Body of pancreas (tissue), 4 donors: ENCODE measurements at regions not wholly inside any gene's neighbourhood (a gene's known extent, or its start where the extent isn't known, plus 50 kb on each side); places are given as distances from the start of the nearest gene placed in this dataset.

ENCODE experiments used
- POLR2A ChIP-seq, 3 donors: fragments of 450-650 bp; IDR thresholded peaks; one replicate each; pipeline ENCODE4 v1.6.1; 2016; ENCODE audit warnings: antibody characterized with exemption in 3 of 3, mild to moderate bottlenecking in 2 of 3
- TF ChIP-seq, protein P1 (sequence below), 7 experiments: fragments of 450-650 bp in 4 of 7; fragments of 200-600 bp in 3 of 7; sonication (generic) in 3 of 7; IDR thresholded peaks; one replicate each; pipeline ENCODE4 v1.5.1; 2016 to 2019; ENCODE audit warnings: antibody characterized with exemption in 7 of 7

DNA sequence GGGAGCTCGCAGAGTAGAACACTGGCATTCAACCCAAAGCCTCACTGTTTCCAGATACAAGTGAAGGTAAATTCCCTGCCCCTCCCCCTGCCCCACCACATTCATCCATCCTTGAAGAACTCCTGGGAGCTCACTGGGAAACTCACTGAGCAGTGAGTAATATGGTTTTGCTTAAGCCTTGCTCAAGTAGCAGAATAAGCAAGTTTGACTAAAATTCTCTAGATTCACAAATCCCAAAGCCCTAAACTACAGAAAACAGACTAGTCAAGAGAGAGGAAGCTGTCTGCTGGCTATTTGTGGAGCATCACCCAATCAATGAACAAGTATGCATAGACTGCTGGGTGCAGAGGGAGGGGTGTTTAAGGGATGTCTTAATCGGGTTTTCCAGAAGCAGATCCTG, 82.1 kb downstream of the UNC5CL start:
- TF ChIP-seq, protein P1, sequence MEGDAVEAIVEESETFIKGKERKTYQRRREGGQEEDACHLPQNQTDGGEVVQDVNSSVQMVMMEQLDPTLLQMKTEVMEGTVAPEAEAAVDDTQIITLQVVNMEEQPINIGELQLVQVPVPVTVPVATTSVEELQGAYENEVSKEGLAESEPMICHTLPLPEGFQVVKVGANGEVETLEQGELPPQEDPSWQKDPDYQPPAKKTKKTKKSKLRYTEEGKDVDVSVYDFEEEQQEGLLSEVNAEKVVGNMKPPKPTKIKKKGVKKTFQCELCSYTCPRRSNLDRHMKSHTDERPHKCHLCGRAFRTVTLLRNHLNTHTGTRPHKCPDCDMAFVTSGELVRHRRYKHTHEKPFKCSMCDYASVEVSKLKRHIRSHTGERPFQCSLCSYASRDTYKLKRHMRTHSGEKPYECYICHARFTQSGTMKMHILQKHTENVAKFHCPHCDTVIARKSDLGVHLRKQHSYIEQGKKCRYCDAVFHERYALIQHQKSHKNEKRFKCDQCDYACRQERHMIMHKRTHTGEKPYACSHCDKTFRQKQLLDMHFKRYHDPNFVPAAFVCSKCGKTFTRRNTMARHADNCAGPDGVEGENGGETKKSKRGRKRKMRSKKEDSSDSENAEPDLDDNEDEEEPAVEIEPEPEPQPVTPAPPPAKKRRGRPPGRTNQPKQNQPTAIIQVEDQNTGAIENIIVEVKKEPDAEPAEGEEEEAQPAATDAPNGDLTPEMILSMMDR (IDR thresholded peaks at IDR 0.05): no peak
- TF ChIP-seq POLR2A (IDR thresholded peaks at IDR 0.05): no peak
